ENCODE measurements at regions not wholly inside any gene's neighbourhood (a gene's known extent, or its start where the extent isn't known, plus 50 kb on each side); places are given as distances from the start of the nearest gene placed in this dataset.

- no peak for TF ChIP-seq CTCF (IDR thresholded peaks at IDR 0.05; ENCODE audit: low read depth, low read length)
- TF ChIP-seq EZH2phosphoT487 (IDR thresholded peaks at IDR 0.05; ENCODE audit: low read depth) = no peak
Observed at GRCh38 chr13:32849369-32849768, 166.9 kb upstream of the KL start.
